GM23338 (cell line): ENCODE measurements at regions not wholly inside any gene's neighbourhood (a gene's known extent, or its start where the extent isn't known, plus 50 kb on each side); places are given as distances from the start of the nearest gene placed in this dataset.

ENCODE experiments used
- ATAC-seq: fragments of 200-7000 bp; cut with Tn5 transposase; 3 replicates; pipeline ENCODE4 v1.9.1; 2020
- DNase-seq: peaks from one replicate; pipeline ENCODE4 v3.0.0-alpha.2; 2015; ENCODE audit warnings: low spot score
- H2AFZ ChIP-seq: fragments of 200-600 bp; sonication (generic); 2 replicates; pipeline ENCODE4 v1.8.0; 2016; ENCODE audit warnings: antibody characterized with exemption, mild to moderate bottlenecking, moderate library complexity
- H3F3A ChIP-seq: fragments of 200-600 bp; sonication (generic); replicated peaks from 2 replicates; pipeline ENCODE4 v1.8.0; 2017; ENCODE audit warnings: antibody characterized with exemption, mixed run types, low read depth
- H3K27ac ChIP-seq: fragments of 200-600 bp; sonication (generic); 2 replicates; pipeline ENCODE4 v1.6.1; 2016; ENCODE audit warnings: low read depth
- H3K27me3 ChIP-seq: fragments of 200-600 bp; sonication (generic); 2 replicates; pipeline ENCODE4 v1.8.0; 2016; ENCODE audit warnings: mild to moderate bottlenecking, mixed run types, moderate library complexity; ENCODE audit not compliant: insufficient read depth
- H3K36me3 ChIP-seq: fragments of 200-600 bp; sonication (generic); 2 replicates; pipeline ENCODE4 v1.8.0; 2016; ENCODE audit warnings: mild to moderate bottlenecking; ENCODE audit not compliant: insufficient read depth
- H3K4me1 ChIP-seq: fragments of 200-600 bp; sonication (generic); 2 replicates; pipeline ENCODE4 v1.8.0; 2016; ENCODE audit warnings: mild to moderate bottlenecking, moderate library complexity; ENCODE audit not compliant: insufficient read depth
- H3K4me2 ChIP-seq: fragments of 200-600 bp; sonication (generic); 2 replicates; pipeline ENCODE4 v1.7.1; 2017; ENCODE audit warnings: mixed run types
- H3K4me3 ChIP-seq: fragments of 200-600 bp; sonication (generic); 2 replicates; pipeline ENCODE4 v1.6.1; 2016; ENCODE audit warnings: mixed run types
- H3K79me2 ChIP-seq: fragments of 200-600 bp; sonication (generic); replicated peaks from 2 replicates; pipeline ENCODE4 v1.8.0; 2017; ENCODE audit warnings: mild to moderate bottlenecking; ENCODE audit not compliant: insufficient read depth
- H3K9me2 ChIP-seq: fragments of 200-600 bp; sonication (generic); 2 replicates; pipeline ENCODE4 v1.8.0; 2017; ENCODE audit not compliant: insufficient read depth
- H4K20me1 ChIP-seq: fragments of 200-600 bp; sonication (generic); replicated peaks from 2 replicates; pipeline ENCODE4 v1.8.0; 2017; ENCODE audit warnings: mild to moderate bottlenecking; ENCODE audit not compliant: insufficient read depth
- H3K27ac Mint-ChIP-seq: 2 replicates; pipeline ENCODE4 v1.8.0; 2020; ENCODE audit warnings: inconsistent platforms, mild to moderate bottlenecking, moderate library complexity, mixed read lengths
- H3K27me3 Mint-ChIP-seq: 3 replicates; pipeline ENCODE4 v1.8.0; 2022; ENCODE audit warnings: low read depth, mild to moderate bottlenecking, moderate library complexity, mixed read lengths, inconsistent platforms; ENCODE audit not compliant: insufficient read depth, poor library complexity
- H3K36me3 Mint-ChIP-seq: 3 replicates; pipeline ENCODE4 v1.8.0; 2021; ENCODE audit warnings: low read depth, mild to moderate bottlenecking, inconsistent platforms, moderate library complexity, mixed read lengths
- H3K4me1 Mint-ChIP-seq: 3 replicates; pipeline ENCODE4 v1.8.0; 2020; ENCODE audit warnings: mild to moderate bottlenecking, inconsistent platforms, mixed read lengths
- H3K4me3 Mint-ChIP-seq: 3 replicates; pipeline ENCODE4 v1.8.0; 2021; ENCODE audit warnings: moderate library complexity, mild to moderate bottlenecking, inconsistent platforms, mixed read lengths
- H3K9me3 Mint-ChIP-seq: 3 replicates; pipeline ENCODE4 v1.8.0; 2020; ENCODE audit warnings: moderate library complexity, mild to moderate bottlenecking, inconsistent platforms, mixed read lengths
- CREB1 ChIP-seq: fragments of 250-450 bp; sonication (Bioruptor Pico); IDR thresholded peaks from 2 replicates; pipeline ENCODE4 v1.5.0; 2020; ENCODE audit warnings: low read depth, mild to moderate bottlenecking, moderate library complexity
- EZH2 ChIP-seq: fragments of 200-600 bp; sonication (generic); IDR thresholded peaks from one replicate; pipeline ENCODE4 v1.8.0; 2017; ENCODE audit warnings: antibody characterized with exemption, mild to moderate bottlenecking, low read depth; ENCODE audit not compliant: unreplicated experiment
- EZH2phosphoT487 ChIP-seq: fragments of 200-600 bp; sonication (generic); IDR thresholded peaks from one replicate; pipeline ENCODE4 v1.8.1; 2018; ENCODE audit warnings: antibody characterized with exemption; ENCODE audit not compliant: unreplicated experiment
- JUNB ChIP-seq: IDR thresholded peaks from one replicate; pipeline ENCODE4 v1.6.1; 2016; ENCODE audit warnings: antibody characterized with exemption; ENCODE audit not compliant: unreplicated experiment
- NANOG ChIP-seq: IDR thresholded peaks from 2 replicates; pipeline ENCODE4 v1.6.1; 2016; ENCODE audit warnings: antibody characterized with exemption, borderline replicate concordance
- POLR2AphosphoS5 ChIP-seq: IDR thresholded peaks from 2 replicates; pipeline ENCODE4 v1.6.1; 2016; ENCODE audit warnings: antibody characterized with exemption, low read depth
- REST ChIP-seq: IDR thresholded peaks from one replicate; pipeline ENCODE4 v1.6.1; 2018; ENCODE audit warnings: antibody characterized with exemption; ENCODE audit not compliant: unreplicated experiment
- STAT1 ChIP-seq: IDR thresholded peaks from one replicate; pipeline ENCODE4 v1.6.1; 2016; ENCODE audit warnings: antibody characterized with exemption; ENCODE audit not compliant: unreplicated experiment
- ZNF114 ChIP-seq: fragments of 250-450 bp; sonication (Bioruptor Pico); IDR thresholded peaks from 2 replicates; pipeline ENCODE4 v1.5.0; 2020; ENCODE audit warnings: mild to moderate bottlenecking, moderate library complexity
- ZNF331 ChIP-seq: fragments of 250-450 bp; sonication (Bioruptor Pico); IDR thresholded peaks from 2 replicates; pipeline ENCODE4 v1.5.0; 2020; ENCODE audit warnings: low read depth, mild to moderate bottlenecking, moderate library complexity
- ZNF462 ChIP-seq: fragments of 250-450 bp; sonication (Bioruptor Pico); IDR thresholded peaks from 2 replicates; pipeline ENCODE4 v1.5.0; 2020; ENCODE audit warnings: mild to moderate bottlenecking, moderate library complexity
- TF ChIP-seq, protein P1 (sequence below): IDR thresholded peaks from 2 replicates; pipeline ENCODE4 v1.6.1; 2016; ENCODE audit warnings: antibody characterized with exemption
- TF ChIP-seq, protein P2 (sequence below), 2 experiments: fragments of 200-600 bp in 1 of 2; sonication (generic) in 1 of 2; conservative IDR thresholded peaks; 2 replicates each; pipeline versions ENCODE4 v1.5.1 to v1.6.1; 2016 to 2017; ENCODE audit warnings: antibody characterized with exemption in 2 of 2, low read depth in 2 of 2, mild to moderate bottlenecking in 2 of 2, moderate library complexity in 1 of 2

- no peak for DNase-seq
Observed at GRCh38 chr4:1478766-1479355, 72.6 kb upstream of the NKX1-1 start.

More at GRCh38 chr4:1478766-1479355, 72.6 kb upstream of the NKX1-1 start:
- peaks cover 5% of the 10 kb centered on the region; the same call in 1 of the 2 replicates for H3K9me2 ChIP-seq
- no peaks in the 10 kb centered on the region for H3K36me3 Mint-ChIP-seq
- H3K4me2 ChIP-seq = no peak overlapping the region
- TF ChIP-seq POLR2AphosphoS5 = no peak
- no peak for TF ChIP-seq JUNB
- no peak for TF ChIP-seq ZNF462 (CRISPR knock-in tag)
- TF ChIP-seq EZH2 = no peak
- no peak for TF ChIP-seq STAT1
- TF ChIP-seq ZNF331 (CRISPR knock-in tag) = no peak
- no peak for TF ChIP-seq NANOG
- TF ChIP-seq, protein P1, sequence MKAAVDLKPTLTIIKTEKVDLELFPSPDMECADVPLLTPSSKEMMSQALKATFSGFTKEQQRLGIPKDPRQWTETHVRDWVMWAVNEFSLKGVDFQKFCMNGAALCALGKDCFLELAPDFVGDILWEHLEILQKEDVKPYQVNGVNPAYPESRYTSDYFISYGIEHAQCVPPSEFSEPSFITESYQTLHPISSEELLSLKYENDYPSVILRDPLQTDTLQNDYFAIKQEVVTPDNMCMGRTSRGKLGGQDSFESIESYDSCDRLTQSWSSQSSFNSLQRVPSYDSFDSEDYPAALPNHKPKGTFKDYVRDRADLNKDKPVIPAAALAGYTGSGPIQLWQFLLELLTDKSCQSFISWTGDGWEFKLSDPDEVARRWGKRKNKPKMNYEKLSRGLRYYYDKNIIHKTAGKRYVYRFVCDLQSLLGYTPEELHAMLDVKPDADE = no peak
- no peak for TF ChIP-seq EZH2phosphoT487
- no peak for TF ChIP-seq REST
- no peak for TF ChIP-seq CREB1
- TF ChIP-seq ZNF114 (CRISPR knock-in tag) = no peak
- TF ChIP-seq, protein P2, sequence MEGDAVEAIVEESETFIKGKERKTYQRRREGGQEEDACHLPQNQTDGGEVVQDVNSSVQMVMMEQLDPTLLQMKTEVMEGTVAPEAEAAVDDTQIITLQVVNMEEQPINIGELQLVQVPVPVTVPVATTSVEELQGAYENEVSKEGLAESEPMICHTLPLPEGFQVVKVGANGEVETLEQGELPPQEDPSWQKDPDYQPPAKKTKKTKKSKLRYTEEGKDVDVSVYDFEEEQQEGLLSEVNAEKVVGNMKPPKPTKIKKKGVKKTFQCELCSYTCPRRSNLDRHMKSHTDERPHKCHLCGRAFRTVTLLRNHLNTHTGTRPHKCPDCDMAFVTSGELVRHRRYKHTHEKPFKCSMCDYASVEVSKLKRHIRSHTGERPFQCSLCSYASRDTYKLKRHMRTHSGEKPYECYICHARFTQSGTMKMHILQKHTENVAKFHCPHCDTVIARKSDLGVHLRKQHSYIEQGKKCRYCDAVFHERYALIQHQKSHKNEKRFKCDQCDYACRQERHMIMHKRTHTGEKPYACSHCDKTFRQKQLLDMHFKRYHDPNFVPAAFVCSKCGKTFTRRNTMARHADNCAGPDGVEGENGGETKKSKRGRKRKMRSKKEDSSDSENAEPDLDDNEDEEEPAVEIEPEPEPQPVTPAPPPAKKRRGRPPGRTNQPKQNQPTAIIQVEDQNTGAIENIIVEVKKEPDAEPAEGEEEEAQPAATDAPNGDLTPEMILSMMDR (conservative IDR thresholded peaks at IDR 0.05; ENCODE audit: low read depth in 2 of 2) = no peak
- no peak overlapping the region for H3K27ac ChIP-seq
- no peak overlapping the region for H3K4me3 ChIP-seq
- H3K36me3 ChIP-seq = no peaks in the 10 kb centered on the region
- H3K4me3 Mint-ChIP-seq = no peak overlapping the region
- H3K9me3 Mint-ChIP-seq = peaks cover 29% of the 10 kb centered on the region; the same call in 2 of the 3 replicates
- ATAC-seq = no peak
- H3K27me3 Mint-ChIP-seq = peaks cover 3% of the 10 kb centered on the region
- no peaks in the 10 kb centered on the region for H3K79me2 ChIP-seq
- H3K27me3 ChIP-seq = no peaks in the 10 kb centered on the region
- no peaks in the 10 kb centered on the region for H3K4me1 ChIP-seq
- H2AFZ ChIP-seq = no peak overlapping the region
- no peaks in the 10 kb centered on the region for H3K4me1 Mint-ChIP-seq
- no peak overlapping the region for H3K27ac Mint-ChIP-seq
- H3F3A ChIP-seq = no peaks in the 10 kb centered on the region
- H4K20me1 ChIP-seq = no peaks in the 10 kb centered on the region
